GM18870 (cell line): ENCODE measurements at regions not wholly inside any gene's neighbourhood (a gene's known extent, or its start where the extent isn't known, plus 50 kb on each side); places are given as distances from the start of the nearest gene placed in this dataset.
"Not testable (repeated sequence)": the region's sequence is repeated elsewhere in the genome, so short reads cannot be mapped to it uniquely, and the experiment has no call there.

Source experiments
- ATAC-seq: cut with Tn5 transposase; IDR thresholded peaks from one replicate; pipeline ENCODE4 v1.9.1; 2021; ENCODE audit warnings: moderate library complexity; ENCODE audit not compliant: unreplicated experiment

DNA sequence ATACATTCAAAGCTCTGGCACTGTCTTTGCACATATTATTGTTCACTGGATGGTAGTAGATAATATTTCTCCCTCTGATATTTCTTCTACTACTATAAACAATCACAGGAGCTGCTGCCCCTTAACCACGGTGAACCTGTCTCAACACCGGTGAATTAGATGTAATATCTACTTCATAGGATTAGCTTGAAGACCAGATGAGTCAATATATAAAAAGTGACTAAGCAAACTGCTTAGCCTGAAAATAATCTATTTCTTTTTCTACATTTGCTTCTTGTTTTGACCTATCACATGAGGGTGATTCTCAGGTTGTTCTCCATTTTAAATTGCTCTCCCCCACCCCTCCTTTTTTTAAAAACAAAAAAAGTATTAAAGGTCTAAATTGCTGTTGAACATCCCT, 645.5 kb downstream of the ANKRD50 start:
- ATAC-seq, result no peak

- no peak for ATAC-seq
These were observed 641.6 kb downstream of the ANKRD50 start for GRCh38 chr4:124070688-124071484.

- not testable (repeated sequence) for ATAC-seq
These were observed 637.3 kb downstream of the ANKRD50 start for GRCh38 chr4:124075276-124075675.

DNA sequence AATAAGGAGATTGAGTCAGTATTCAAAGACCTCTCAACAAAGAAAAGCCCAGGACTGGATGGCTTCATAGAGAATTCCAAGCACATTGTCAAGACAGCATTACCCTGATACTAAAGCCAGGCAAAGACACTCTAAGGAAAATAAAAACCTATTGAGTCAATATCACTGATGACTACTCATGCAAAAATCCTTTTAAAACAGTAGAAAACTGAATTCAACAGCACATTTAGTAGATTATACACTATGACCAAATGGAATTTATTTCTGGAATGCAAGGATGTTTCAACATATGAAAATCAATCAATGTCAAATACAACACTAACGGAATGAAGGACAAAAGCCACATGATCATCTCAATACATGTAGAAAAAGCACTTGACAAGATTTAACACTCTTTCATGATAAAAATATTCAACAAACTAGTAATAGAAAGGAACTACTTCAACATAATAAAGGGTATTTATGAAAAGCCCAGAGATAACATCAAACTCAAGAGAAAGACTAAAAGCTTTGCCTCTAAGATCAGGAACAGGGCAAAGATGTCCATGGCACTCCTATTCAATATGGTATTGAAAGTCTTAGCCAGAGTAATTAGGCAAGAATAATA, 633.3 kb downstream of the ANKRD50 start:
- no peak for ATAC-seq

DNA sequence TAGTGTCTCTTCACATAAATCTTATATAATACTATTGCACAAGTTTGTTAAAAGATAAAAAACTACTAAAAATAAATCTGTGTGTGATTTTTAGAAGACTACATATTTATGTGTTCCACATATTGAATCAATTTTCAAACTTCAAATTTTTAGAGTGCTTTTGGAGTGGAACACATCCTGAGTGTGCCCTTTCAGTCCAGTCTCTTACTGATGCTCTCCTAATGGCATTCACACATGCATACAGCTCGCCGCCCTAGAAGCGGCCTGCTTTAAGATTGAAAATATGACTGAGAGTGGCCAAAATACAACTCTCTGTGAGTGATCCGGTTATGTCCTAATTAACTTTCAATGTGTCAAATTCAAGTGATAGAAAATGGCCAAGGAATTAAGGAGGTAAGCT, 628.8 kb downstream of the ANKRD50 start:
- no peak for ATAC-seq

DNA sequence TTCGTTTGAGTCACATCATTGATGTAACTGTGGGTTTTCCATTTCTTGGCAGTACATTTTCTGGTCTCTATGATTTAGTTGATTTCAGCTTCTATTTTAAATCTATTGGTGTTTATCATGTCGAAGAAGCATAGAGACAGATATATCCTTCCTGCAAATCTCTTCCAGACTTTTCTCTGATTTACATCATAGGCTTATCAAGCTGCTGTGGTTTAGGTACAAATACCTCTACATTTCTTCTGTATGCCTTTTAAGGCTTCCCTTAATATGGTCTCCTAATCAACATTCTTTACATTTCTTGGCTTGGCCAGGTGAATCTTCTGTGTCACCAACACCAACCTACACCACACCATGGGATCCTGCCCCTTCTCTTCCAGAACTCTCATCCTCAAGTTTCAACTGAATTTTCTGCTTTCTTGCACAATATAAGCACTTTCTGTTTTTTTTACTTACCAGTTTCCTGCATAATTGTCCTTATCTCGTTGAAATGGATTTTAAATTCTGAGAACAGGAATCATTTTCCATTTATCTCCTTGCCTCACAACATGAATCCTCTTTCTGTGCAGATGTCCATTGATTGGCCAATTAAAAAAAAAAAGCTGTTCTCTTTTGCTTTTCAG, 626.9 kb downstream of the ANKRD50 start:
- no peak for ATAC-seq

GRCh38 chr4:124090021-124090420, 622.5 kb downstream of the ANKRD50 start:
- no peak for ATAC-seq

DNA sequence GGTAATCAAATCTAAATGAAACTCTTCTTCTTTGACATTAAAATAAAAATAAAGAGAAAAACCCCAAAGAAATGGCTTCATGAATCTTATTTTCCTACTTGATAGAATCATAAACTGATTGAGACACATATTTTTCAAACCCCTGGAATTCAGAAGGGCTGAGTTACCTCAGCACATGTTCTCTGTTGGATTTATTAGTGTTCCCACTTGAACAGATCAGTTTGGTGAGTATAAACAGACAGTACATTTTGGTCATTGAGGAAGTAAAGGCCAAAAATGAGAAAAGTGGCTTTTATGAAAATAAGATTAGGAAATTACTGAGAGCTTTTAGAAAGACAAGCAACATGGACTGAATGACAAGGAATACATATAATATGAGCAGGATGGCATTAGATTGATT, 620.4 kb downstream of the ANKRD50 start:
- no peak for ATAC-seq

DNA sequence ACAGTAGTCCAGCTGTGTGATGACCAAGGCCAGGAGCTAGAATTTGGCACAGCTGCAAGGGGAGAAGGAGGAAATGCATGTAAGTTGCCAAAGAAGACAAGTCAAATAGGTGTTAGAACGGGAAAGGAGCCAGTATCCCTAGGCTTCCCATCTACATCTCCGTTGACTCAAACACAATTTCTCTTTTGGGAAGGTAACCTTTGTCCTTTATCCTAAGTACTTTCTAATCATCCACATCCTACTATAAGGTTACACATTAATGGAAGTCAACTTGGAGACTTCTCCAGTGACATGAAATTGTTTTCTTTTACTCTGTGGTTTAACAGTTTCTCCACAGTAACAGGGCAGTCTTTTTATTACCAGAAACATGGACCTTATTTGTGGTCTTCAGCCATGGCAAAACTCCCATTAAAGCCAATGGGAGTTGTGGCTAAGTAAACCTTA, 620.0 kb downstream of the ANKRD50 start:
- ATAC-seq, result no peak

GRCh38 chr4:124095621-124096020, 616.9 kb downstream of the ANKRD50 start:
- no peak for ATAC-seq

DNA sequence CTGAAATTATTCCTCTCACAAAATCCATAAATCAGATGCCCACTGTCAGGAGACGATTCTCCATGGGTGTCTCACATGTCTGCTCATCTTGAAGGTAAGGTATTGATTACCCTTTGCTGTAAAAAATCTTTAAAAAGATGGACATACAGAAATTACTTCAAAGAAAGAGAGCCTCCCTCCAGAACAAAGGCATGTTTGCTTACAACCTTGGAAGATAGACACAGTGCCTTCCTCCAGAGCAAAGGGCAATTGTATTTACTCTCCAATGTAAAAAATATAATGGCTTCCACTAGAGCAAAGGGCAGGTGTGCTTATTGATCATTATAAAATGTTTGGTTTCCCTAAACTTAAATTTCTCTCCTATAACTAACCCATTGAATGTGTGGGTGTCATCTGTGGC, 616.2 kb downstream of the ANKRD50 start:
- ATAC-seq, result no peak

GRCh38 chr4:124097447-124097846, 615.1 kb downstream of the ANKRD50 start:
- ATAC-seq, result no peak

- ATAC-seq, result no peak
These were observed 608.4 kb downstream of the ANKRD50 start for GRCh38 chr4:124104101-124104500.

- ATAC-seq, result no peak
These were observed 607.9 kb downstream of the ANKRD50 start for GRCh38 chr4:124104628-124105027.

GRCh38 chr4:124105212-124105611, 607.3 kb downstream of the ANKRD50 start:
- ATAC-seq, result no peak

DNA sequence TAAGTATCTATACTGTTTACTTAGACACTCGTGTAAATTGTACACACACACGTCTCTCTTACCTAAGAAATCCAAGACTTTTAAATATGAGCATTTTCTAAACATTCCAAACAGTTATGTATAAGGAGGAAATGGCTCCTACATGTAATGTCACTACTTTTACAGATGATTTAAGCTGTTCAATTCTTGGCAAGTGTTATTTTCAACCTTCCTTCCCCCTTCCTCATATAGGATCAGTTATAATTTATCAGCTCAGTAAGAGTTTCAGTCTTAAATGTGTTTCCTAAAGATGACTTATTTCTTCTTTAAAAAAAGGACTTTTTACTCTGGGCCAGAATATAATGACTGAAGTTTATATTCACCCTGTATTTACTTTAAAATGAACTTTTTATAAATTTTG, 601.1 kb downstream of the ANKRD50 start:
- ATAC-seq, result no peak

DNA sequence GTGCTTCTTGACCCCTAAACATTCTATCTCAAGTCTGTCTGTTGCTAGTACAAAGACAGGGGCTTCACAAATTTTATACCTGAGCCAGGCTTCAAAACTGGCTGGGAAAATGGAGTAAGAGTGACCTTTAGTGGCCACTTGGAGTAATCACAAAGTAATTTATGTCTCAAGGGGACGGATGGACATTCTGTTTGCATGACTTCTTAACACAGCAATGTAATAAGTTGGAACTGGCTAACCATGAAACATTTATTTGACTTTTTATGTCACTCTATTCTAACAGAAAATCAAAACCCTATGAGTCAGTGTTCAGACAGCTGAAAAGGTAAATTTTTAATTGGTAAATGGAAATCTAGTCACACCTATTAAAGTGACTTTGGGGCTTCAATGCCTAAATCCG, 600.6 kb downstream of the ANKRD50 start:
- ATAC-seq, result peak; percentile 80

DNA sequence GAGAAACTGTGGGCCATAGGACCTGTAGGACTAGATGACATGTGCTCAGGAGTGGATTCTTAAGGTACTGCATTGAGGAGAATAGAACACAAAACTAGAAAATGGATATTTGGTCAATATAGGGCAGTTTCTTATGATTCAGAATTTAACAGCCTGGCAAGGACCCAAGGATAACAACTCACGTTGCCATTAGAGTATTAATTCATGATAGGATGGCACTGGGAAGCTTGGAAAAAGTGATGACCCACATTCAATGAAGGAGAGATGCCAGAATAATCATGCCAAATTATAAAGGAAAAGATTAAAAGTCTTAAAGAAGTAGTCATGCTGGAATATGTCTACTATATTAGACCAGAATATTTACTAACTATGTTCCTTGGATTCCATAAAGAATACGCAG, 594.5 kb downstream of the ANKRD50 start:
- no peak for ATAC-seq

DNA sequence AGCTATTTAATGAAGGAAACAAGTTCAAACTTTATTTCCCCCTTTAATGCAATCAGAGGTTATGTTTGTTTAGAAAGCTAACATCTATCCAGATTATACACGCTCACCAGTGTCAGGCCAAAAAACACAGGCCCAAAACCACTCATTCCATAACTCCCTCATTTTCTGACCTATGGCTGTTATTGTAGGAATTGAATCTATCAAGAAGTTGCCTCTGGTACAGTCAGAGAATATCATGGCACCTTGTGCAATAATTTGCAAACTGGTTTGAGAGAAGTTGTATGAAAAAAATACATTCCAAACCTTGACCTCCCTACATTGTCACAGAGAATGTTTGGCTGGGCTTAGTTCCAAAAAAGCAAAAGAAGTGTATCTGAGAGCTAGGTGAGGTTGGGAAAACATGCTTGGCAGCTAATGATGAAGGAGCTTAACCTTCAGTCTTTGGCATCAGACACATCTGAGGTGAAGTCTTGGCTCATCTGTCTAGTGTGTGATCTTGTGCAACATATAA, 591.0 kb downstream of the ANKRD50 start:
- ATAC-seq, result no peak

DNA sequence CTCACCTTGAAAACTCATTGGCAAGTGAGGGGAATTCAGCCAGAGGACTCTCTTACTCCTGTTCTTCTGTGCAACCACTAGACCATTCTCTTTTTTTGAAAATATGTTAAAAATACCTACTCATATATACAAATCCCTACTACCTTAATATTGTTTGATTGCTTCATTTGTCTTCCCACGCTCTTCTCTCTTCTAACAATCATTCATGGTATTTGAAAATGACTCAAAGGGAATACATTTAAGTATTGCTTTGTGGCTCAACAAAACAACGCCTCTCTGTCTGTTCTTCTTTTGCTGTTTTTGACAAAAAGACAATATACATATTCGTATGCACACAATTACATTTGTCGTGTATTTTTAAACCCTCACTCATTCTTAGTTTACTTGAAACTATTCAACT, 589.4 kb downstream of the ANKRD50 start:
- no peak for ATAC-seq

DNA sequence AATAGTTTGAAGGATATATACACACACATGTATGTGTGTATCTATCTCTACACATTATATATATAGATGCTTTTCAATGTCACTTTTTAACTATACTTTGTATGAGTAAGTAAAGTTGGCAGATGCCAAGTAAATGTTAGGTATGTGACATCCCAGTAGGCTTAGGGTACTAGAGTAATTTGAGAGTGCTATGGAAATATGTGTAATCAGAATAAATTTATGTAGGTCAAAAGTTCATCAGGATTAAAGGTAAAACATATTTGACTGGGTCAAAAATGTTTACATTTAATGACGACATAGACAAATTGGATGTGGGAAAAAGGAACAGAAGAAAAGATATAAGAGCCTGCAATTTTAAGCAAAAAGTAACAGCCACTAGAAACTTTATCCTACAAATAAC, 588.8 kb downstream of the ANKRD50 start:
- no peak for ATAC-seq

DNA sequence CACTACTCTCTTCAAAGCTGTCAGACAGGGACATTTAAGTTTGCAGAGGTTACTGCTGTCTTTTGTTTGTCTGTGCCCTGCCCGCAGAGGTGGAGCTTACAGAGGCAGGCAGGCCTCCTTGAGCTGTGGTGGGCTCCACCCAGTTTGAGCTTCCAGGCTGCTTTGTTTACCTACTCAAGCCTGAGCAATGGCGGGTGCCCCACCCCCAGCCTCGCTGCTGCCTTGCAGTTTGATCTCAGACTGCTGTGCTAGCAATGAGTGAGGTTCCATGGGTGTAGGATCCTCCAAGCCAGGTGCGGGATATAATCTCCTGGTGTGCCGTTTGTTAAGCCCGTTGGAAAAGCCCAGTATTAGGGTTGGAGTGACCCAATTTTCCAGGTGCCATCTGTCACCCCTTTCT, 581.2 kb downstream of the ANKRD50 start:
- ATAC-seq, result not testable (repeated sequence)
